ENCODE measurements at regions not wholly inside any gene's neighbourhood (a gene's known extent, or its start where the extent isn't known, plus 50 kb on each side); places are given as distances from the start of the nearest gene placed in this dataset.

DNA sequence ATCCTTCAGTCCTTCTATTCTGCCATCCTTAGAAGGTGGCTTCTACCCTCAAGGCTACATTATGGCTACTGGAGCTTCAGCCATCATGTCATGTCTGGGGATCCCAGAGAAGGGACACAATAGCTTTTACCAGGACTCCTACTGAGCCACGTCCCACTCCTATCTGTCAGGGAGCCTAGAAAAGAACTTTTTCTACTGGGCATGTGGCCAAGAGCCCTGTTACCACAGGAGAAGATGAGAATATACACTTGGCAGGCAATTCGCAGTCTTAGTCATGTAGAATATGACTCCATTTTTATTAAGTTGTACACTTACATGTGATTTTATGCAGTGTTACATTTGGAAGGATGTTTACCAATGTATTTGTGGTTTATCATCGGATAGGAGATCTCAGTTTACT is 64.6 kb upstream of the KCNMA1 start:
- H3K9me3 Mint-ChIP-seq (ENCODE audit: unreplicated experiment): no peaks in the 10 kb centered on the region
- POLR2A ChIA-PET: interaction anchor here (1.1 kb wide), 1 partner anchor 9 kb away, joined by 5 read pairs; no protein-coding TSS in a partner anchor
- H3K4me3 Mint-ChIP-seq (ENCODE audit: unreplicated experiment): no peak overlapping the region
- no peak overlapping the region for H3K27ac Mint-ChIP-seq (ENCODE audit: low read depth, unreplicated experiment)
- peaks cover 27% of the 10 kb centered on the region for H3K4me1 Mint-ChIP-seq (ENCODE audit: insufficient read depth, unreplicated experiment)
- peaks cover 5% of the 10 kb centered on the region for H3K36me3 Mint-ChIP-seq (ENCODE audit: insufficient read depth, unreplicated experiment)
- intact Hi-C loops (cut with micrococcal nuclease): no loop called here
- peak; percentile 95 for DNase-seq (ENCODE audit: unreplicated experiment)
- BruUV-seq (replicated peaks): no TSS peak
- no peak for TF ChIP-seq CTCF (IDR thresholded peaks at IDR 0.05; ENCODE audit: unreplicated experiment)
- H3K27me3 Mint-ChIP-seq (ENCODE audit: insufficient read depth, unreplicated experiment): no peaks in the 10 kb centered on the region
- CTCF ChIA-PET: interaction anchor here (0.6 to 1.7 kb wide), 4 partner anchors 10 to 536 kb away, joined by 3 to 9 read pairs (median 3); no protein-coding TSS in a partner anchor

DNA sequence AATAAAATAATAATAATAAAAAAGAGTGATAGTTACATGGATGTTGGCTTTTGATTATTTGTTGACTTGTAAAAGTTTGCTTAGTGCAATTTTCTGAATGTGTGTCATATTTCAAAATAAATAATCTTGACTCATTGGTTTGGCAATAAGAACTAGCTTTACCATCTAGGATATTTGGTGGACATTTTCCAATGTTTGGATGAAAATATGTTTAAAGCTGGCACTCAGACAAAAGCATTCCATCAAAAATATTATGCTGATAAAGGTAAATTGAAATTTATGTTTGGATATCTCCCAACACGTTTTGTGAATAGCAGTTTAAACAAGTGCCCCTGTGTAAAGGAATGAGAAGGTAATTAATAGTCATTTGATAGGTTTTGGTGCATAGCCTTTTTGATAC is 62.5 kb upstream of the KCNMA1 start:
- Mint-ChIP-seq H3K27ac (ENCODE audit: low read depth, unreplicated experiment) (no peak overlapping the region), H3K36me3 (ENCODE audit: insufficient read depth, unreplicated experiment) (peaks cover 9% of the 10 kb centered on the region), H3K27me3 (ENCODE audit: insufficient read depth, unreplicated experiment) (no peaks in the 10 kb centered on the region), H3K4me1 (ENCODE audit: insufficient read depth, unreplicated experiment) (peaks cover 27% of the 10 kb centered on the region), H3K4me3 (ENCODE audit: unreplicated experiment) (no peak overlapping the region), H3K9me3 (ENCODE audit: unreplicated experiment) (no peaks in the 10 kb centered on the region)
- no TSS peak for BruUV-seq (replicated peaks)
- intact Hi-C loops (cut with micrococcal nuclease): no loop called here
- CTCF ChIA-PET: interaction anchor here (0.9 to 2.2 kb wide), 2 partner anchors 11 to 526 kb away, joined by 4 to 11 read pairs; no protein-coding TSS in a partner anchor
- POLR2A ChIA-PET: interaction anchor here (0.6 to 1.4 kb wide), 6 partner anchors 11 to 307 kb away, joined by 3 to 6 read pairs (median 3); no protein-coding TSS in a partner anchor
- DNase-seq (ENCODE audit: unreplicated experiment): peak; percentile 45
- no peak for TF ChIP-seq CTCF (IDR thresholded peaks at IDR 0.05; ENCODE audit: unreplicated experiment)

GRCh38 chr10:77699080-77699645 is 61.6 kb upstream of the KCNMA1 start:
- TF ChIP-seq CTCF (IDR thresholded peaks at IDR 0.05; ENCODE audit: unreplicated experiment): no peak
- Mint-ChIP-seq H3K4me1 (ENCODE audit: insufficient read depth, unreplicated experiment) (peaks cover 27% of the 10 kb centered on the region), H3K9me3 (ENCODE audit: unreplicated experiment) (no peaks in the 10 kb centered on the region), H3K27me3 (ENCODE audit: insufficient read depth, unreplicated experiment) (no peaks in the 10 kb centered on the region), H3K36me3 (ENCODE audit: insufficient read depth, unreplicated experiment) (peaks cover 9% of the 10 kb centered on the region), H3K4me3 (ENCODE audit: unreplicated experiment) (no peak overlapping the region), H3K27ac (ENCODE audit: low read depth, unreplicated experiment) (no peak overlapping the region)
- DNase-seq (ENCODE audit: unreplicated experiment): no peak
- POLR2A ChIA-PET: interaction anchor here (0.6 to 1.3 kb wide), 3 partner anchors 18 to 375 kb away, joined by 3 read pairs; no protein-coding TSS in a partner anchor
- intact Hi-C loops (cut with micrococcal nuclease): no loop called here
- no TSS peak for BruUV-seq (replicated peaks)
- CTCF ChIA-PET: interaction anchor here (0.6 to 2.2 kb wide), 2 partner anchors 12 to 480 kb away, joined by 3 to 11 read pairs; no protein-coding TSS in a partner anchor

GRCh38 chr10:77698267-77698931 is 60.8 kb upstream of the KCNMA1 start:
- no TSS peak for BruUV-seq (replicated peaks)
- H3K27ac Mint-ChIP-seq (ENCODE audit: low read depth, unreplicated experiment): no peak overlapping the region
- no peak for TF ChIP-seq CTCF (IDR thresholded peaks at IDR 0.05; ENCODE audit: unreplicated experiment)
- H3K36me3 Mint-ChIP-seq (ENCODE audit: insufficient read depth, unreplicated experiment): peaks cover 4% of the 10 kb centered on the region
- CTCF ChIA-PET: interaction anchor here (0.6 to 2.9 kb wide), 5 partner anchors 12 to 479 kb away, joined by 3 to 18 read pairs (median 4); no protein-coding TSS in a partner anchor
- H3K4me3 Mint-ChIP-seq (ENCODE audit: unreplicated experiment): no peak overlapping the region
- no peaks in the 10 kb centered on the region for H3K27me3 Mint-ChIP-seq (ENCODE audit: insufficient read depth, unreplicated experiment)
- intact Hi-C loops (cut with micrococcal nuclease): no loop called here
- no peak for DNase-seq (ENCODE audit: unreplicated experiment)
- peaks cover 27% of the 10 kb centered on the region for H3K4me1 Mint-ChIP-seq (ENCODE audit: insufficient read depth, unreplicated experiment)
- no peaks in the 10 kb centered on the region for H3K9me3 Mint-ChIP-seq (ENCODE audit: unreplicated experiment)
- POLR2A ChIA-PET: interaction anchor here (0.6 to 1.2 kb wide), 3 partner anchors 8 to 63 kb away, joined by 3 to 4 read pairs (median 3); no protein-coding TSS in a partner anchor

Measured in MCF 10A (cell line).